Kidney epithelial cell (primary cell): ENCODE measurements at regions not wholly inside any gene's neighbourhood (a gene's known extent, or its start where the extent isn't known, plus 50 kb on each side); places are given as distances from the start of the nearest gene placed in this dataset.
"Not testable (repeated sequence)": the region's sequence is repeated elsewhere in the genome, so short reads cannot be mapped to it uniquely, and the experiment has no call there.

Source experiments
- DNase-seq: peaks from one replicate; pipeline ENCODE4 v3.0.0-alpha.2; 2010; ENCODE audit warnings: low read depth
- H3K27me3 ChIP-seq: 2 replicates; pipeline ENCODE4 v1.6.0; 2011; ENCODE audit warnings: low read length; ENCODE audit not compliant: control insufficient read depth, insufficient read depth
- H3K36me3 ChIP-seq: 2 replicates; pipeline ENCODE4 v1.5.1; 2011; ENCODE audit warnings: low read length; ENCODE audit not compliant: control insufficient read depth, insufficient read depth
- H3K4me3 ChIP-seq: 2 replicates; pipeline ENCODE4 v1.5.1; 2011; ENCODE audit warnings: low read depth, mild to moderate bottlenecking, control low read depth, low read length
- TF ChIP-seq, protein P1 (sequence below): IDR thresholded peaks from 2 replicates; pipeline ENCODE4 v1.5.1; 2011; ENCODE audit warnings: mild to moderate bottlenecking, moderate library complexity, low read length, control low read depth, inconsistent platforms; ENCODE audit not compliant: insufficient read depth, poor library complexity, severe bottlenecking

GRCh38 chr21:25531538-25532250 is 75.6 kb downstream of the MRPL39 start:
- H3K27me3 ChIP-seq, H3K4me3 ChIP-seq, H3K36me3 ChIP-seq: not testable (repeated sequence)
- peak; percentile 28 for DNase-seq

- TF ChIP-seq, protein P1, sequence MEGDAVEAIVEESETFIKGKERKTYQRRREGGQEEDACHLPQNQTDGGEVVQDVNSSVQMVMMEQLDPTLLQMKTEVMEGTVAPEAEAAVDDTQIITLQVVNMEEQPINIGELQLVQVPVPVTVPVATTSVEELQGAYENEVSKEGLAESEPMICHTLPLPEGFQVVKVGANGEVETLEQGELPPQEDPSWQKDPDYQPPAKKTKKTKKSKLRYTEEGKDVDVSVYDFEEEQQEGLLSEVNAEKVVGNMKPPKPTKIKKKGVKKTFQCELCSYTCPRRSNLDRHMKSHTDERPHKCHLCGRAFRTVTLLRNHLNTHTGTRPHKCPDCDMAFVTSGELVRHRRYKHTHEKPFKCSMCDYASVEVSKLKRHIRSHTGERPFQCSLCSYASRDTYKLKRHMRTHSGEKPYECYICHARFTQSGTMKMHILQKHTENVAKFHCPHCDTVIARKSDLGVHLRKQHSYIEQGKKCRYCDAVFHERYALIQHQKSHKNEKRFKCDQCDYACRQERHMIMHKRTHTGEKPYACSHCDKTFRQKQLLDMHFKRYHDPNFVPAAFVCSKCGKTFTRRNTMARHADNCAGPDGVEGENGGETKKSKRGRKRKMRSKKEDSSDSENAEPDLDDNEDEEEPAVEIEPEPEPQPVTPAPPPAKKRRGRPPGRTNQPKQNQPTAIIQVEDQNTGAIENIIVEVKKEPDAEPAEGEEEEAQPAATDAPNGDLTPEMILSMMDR: no peak
- Histone ChIP-seq H3K27me3 (no peaks in the 10 kb centered on the region), H3K4me3 (no peak overlapping the region), H3K36me3 (no peaks in the 10 kb centered on the region)
- DNase-seq: no peak
Measured at GRCh38 chr21:25528515-25528914, 78.8 kb downstream of the MRPL39 start.

DNA sequence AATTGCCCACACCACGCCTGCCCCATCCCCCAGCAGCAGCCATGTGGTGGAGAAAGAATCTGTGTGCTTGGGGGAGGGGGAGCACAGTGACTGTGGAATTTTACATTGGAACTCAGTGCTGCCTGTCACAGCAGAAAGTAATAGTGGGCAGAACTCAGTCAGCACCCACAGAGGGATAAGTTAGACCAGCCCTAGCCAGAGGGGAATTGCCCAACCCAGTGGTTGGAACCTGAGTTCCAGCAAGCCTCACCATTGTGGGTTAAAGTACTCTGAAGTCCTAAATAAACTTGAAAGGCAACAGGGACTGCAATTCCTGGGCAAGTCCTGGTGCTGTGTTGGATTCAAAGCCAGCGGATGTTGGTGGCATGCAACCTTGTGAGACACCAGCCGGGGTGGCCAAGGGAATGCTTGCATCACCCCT is 88.8 kb downstream of the MRPL39 start:
- TF ChIP-seq, protein P1: no peak

GRCh38 chr21:25515484-25516405 is 91.5 kb downstream of the MRPL39 start:
- Histone ChIP-seq H3K27me3 (no peaks in the 10 kb centered on the region), H3K4me3 (no peak overlapping the region), H3K36me3 (no peaks in the 10 kb centered on the region)
- TF ChIP-seq, protein P1: no peak
- DNase-seq: no peak

More for the DNA sequence above, 88.8 kb downstream of the MRPL39 start:
- Histone ChIP-seq H3K4me3 (no peak overlapping the region), H3K27me3 (no peaks in the 10 kb centered on the region), H3K36me3 (no peaks in the 10 kb centered on the region)
- DNase-seq: no peak

DNA sequence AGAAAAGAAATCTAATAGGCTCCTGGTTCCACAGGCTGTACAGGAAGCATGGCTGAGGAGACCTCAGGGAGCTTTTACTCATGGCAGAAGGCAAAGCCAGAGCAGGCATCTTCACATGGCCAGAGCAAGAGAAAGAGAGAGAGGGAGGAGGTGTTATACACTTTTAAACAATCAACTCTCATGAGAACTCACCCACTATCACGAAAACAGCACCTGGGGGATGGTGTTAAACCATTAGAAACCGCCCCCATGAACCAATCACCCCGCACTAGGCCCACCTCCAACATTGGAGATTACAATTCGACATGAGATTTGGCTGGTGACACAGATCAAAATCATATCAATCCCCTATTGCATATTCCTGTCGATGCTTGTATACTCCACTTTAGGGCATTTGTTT is 93.5 kb downstream of the MRPL39 start:
- TF ChIP-seq, protein P1: no peak
- Histone ChIP-seq H3K4me3 (no peak overlapping the region), H3K27me3 (no peaks in the 10 kb centered on the region), H3K36me3 (no peaks in the 10 kb centered on the region)
- no peak for DNase-seq

- DNase-seq: no peak
- H3K27me3 ChIP-seq: no peaks in the 10 kb centered on the region
- TF ChIP-seq, protein P1: no peak
- no peak overlapping the region for H3K4me3 ChIP-seq
- H3K36me3 ChIP-seq: no peaks in the 10 kb centered on the region
Measured at GRCh38 chr21:25512095-25513081, 94.9 kb downstream of the MRPL39 start.
